Epithelial cell of esophagus (primary cell): ENCODE measurements at regions not wholly inside any gene's neighbourhood (a gene's known extent, or its start where the extent isn't known, plus 50 kb on each side); places are given as distances from the start of the nearest gene placed in this dataset.

Experiments used
- DNase-seq: peaks from one replicate; pipeline ENCODE4 v3.0.0; 2010; ENCODE audit warnings: low read depth
- H3K4me3 ChIP-seq: 2 replicates; pipeline ENCODE4 v1.5.1; 2011; ENCODE audit warnings: mild to moderate bottlenecking, low read length, control low read depth
- TF ChIP-seq, protein P1 (sequence below): IDR thresholded peaks from 2 replicates; pipeline ENCODE4 v1.5.1; 2011; ENCODE audit warnings: low read depth, mild to moderate bottlenecking, low read length, control low read depth, inconsistent platforms; ENCODE audit not compliant: insufficient read depth; ENCODE audit errors: missing control alignments

DNA sequence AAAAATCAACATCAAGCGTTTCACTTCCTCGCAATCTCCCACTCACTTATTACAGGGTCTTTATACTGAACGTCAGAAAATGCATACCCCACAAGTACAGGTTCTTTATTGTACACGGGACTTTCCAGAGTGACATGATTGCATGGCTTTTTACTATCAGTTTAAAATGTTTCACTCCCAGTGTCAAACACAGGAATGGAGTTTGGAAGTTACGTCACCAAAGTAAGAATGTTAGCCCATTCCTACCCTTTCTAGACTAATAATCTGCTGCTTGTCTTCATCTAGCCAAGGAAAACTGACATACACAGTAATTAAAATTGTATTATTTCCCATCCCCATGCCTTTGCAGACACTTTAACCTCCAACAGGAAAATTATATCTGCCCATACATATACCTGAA is 624.2 kb downstream of the BCL11B start:
- TF ChIP-seq, protein P1, sequence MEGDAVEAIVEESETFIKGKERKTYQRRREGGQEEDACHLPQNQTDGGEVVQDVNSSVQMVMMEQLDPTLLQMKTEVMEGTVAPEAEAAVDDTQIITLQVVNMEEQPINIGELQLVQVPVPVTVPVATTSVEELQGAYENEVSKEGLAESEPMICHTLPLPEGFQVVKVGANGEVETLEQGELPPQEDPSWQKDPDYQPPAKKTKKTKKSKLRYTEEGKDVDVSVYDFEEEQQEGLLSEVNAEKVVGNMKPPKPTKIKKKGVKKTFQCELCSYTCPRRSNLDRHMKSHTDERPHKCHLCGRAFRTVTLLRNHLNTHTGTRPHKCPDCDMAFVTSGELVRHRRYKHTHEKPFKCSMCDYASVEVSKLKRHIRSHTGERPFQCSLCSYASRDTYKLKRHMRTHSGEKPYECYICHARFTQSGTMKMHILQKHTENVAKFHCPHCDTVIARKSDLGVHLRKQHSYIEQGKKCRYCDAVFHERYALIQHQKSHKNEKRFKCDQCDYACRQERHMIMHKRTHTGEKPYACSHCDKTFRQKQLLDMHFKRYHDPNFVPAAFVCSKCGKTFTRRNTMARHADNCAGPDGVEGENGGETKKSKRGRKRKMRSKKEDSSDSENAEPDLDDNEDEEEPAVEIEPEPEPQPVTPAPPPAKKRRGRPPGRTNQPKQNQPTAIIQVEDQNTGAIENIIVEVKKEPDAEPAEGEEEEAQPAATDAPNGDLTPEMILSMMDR = no peak
- no peak for DNase-seq
- no peak overlapping the region for H3K4me3 ChIP-seq

DNA sequence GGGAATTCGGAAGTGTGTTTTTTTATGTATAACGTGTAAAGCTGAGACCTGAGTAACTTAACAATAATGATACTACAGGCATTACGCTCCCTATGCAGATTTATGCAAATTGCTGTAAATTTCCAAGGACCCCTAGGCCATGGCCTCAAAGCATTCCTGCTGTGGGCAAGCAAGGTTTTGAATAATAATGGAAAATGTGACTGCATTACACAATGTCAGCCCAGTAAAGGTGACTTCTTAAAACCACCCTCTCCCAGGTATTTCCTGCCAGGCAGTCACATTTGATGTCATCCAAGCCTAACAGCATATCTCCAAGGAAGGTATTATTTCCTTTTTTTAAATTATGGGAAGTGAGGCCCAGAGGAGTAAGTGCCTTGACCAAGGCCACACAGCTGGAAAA is 621.0 kb downstream of the BCL11B start:
- H3K4me3 ChIP-seq = no peak overlapping the region
- no peak for DNase-seq
- TF ChIP-seq, protein P1 = no peak

- H3K4me3 ChIP-seq = no peak overlapping the region
- no peak for DNase-seq
- TF ChIP-seq, protein P1 = no peak
These were observed 607.0 kb downstream of the BCL11B start for GRCh38 chr14:98665007-98665406.

GRCh38 chr14:98666545-98666944 is 605.5 kb downstream of the BCL11B start:
- TF ChIP-seq, protein P1 = no peak
- no peak overlapping the region for H3K4me3 ChIP-seq
- no peak for DNase-seq

DNA sequence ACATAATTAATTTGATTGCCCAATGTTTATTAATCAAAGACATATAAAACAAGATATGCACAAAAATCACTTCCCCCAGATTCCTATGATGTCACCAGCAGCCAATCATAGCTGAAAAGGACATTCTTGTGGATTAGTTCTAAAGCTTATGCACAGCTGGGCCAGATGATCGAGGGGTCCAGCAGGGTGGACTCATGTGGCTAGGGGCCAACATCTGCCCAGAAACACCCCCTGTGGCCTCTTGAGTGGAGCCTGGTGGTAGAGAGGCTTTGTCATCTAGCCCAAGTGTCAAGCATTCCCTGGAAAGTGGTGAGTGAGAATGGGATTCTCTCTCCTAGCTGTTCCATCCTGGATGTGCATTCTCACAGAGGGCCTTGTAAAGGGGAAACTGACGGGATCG is 590.0 kb downstream of the BCL11B start:
- TF ChIP-seq, protein P1 = no peak
- H3K4me3 ChIP-seq = no peak overlapping the region
- DNase-seq = no peak

GRCh38 chr14:98682726-98683125 is 589.3 kb downstream of the BCL11B start:
- TF ChIP-seq, protein P1 = no peak
- H3K4me3 ChIP-seq = no peak overlapping the region
- DNase-seq = no peak

- no peak overlapping the region for H3K4me3 ChIP-seq
- no peak for DNase-seq
- TF ChIP-seq, protein P1 = no peak
These were observed 587.5 kb downstream of the BCL11B start for GRCh38 chr14:98684468-98684867.
